MCF 10A (cell line): ENCODE measurements at regions not wholly inside any gene's neighbourhood (a gene's known extent, or its start where the extent isn't known, plus 50 kb on each side); places are given as distances from the start of the nearest gene placed in this dataset.
A peak's percentile ranks its signal among the peaks of the same experiment; 100 is the strongest.

ENCODE experiments used
- BruUV-seq: library from RNA; stranded (reverse); fragments of 400-500 nt; replicated peaks from 2 replicates; lab custom pipeline; 2021; lab: Mats Ljungman, UMichigan
- CTCF ChIA-PET: fragments of 300-600 bp; sonication (Branson Sonifier 250); formaldehyde crosslinking; extraction: SDS; loops from one replicate; lab custom pipeline; 2021; ENCODE audit warnings: antibody characterized with exemption, inconsistent platforms; lab: Yijun Ruan, JAX
- POLR2A ChIA-PET: fragments of 300-600, 350-650 bp; sonication (Branson Sonifier 250); formaldehyde crosslinking; extraction: SDS; loops from one replicate; lab custom pipeline; 2020; ENCODE audit warnings: antibody characterized with exemption, inconsistent platforms; lab: Yijun Ruan, JAX
- DNase-seq: peaks from one replicate; pipeline ENCODE4 v3.0.0-alpha.2; 2018; ENCODE audit not compliant: unreplicated experiment
- H3K27ac Mint-ChIP-seq: one replicate; pipeline ENCODE4 v1.8.0; 2022; ENCODE audit warnings: mild to moderate bottlenecking, low read depth, mixed read lengths; ENCODE audit not compliant: unreplicated experiment
- H3K27me3 Mint-ChIP-seq: one replicate; pipeline ENCODE4 v1.8.0; 2022; ENCODE audit warnings: mixed read lengths; ENCODE audit not compliant: insufficient read depth, unreplicated experiment
- H3K36me3 Mint-ChIP-seq: one replicate; pipeline ENCODE4 v1.8.0; 2022; ENCODE audit warnings: mild to moderate bottlenecking, moderate library complexity, mixed read lengths; ENCODE audit not compliant: insufficient read depth, unreplicated experiment
- H3K4me1 Mint-ChIP-seq: one replicate; pipeline ENCODE4 v1.8.0; 2022; ENCODE audit warnings: mixed read lengths; ENCODE audit not compliant: insufficient read depth, unreplicated experiment
- H3K4me3 Mint-ChIP-seq: one replicate; pipeline ENCODE4 v1.8.0; 2022; ENCODE audit warnings: mild to moderate bottlenecking, moderate library complexity, mixed read lengths; ENCODE audit not compliant: unreplicated experiment
- H3K9me3 Mint-ChIP-seq: one replicate; pipeline ENCODE4 v1.8.0; 2022; ENCODE audit warnings: mixed read lengths; ENCODE audit not compliant: unreplicated experiment
- intact Hi-C: fragments of 100-400 bp; cut with micrococcal nuclease; formaldehyde crosslinking; loops from 2 replicates; pipeline ENCODE4 v1.14.1; 2022
- TF ChIP-seq, protein P1 (sequence below): fragments of 200-600 bp; IDR thresholded peaks from one replicate; pipeline ENCODE4 v1.8.0; 2022; ENCODE audit warnings: antibody characterized with exemption, mild to moderate bottlenecking; ENCODE audit not compliant: unreplicated experiment

DNA sequence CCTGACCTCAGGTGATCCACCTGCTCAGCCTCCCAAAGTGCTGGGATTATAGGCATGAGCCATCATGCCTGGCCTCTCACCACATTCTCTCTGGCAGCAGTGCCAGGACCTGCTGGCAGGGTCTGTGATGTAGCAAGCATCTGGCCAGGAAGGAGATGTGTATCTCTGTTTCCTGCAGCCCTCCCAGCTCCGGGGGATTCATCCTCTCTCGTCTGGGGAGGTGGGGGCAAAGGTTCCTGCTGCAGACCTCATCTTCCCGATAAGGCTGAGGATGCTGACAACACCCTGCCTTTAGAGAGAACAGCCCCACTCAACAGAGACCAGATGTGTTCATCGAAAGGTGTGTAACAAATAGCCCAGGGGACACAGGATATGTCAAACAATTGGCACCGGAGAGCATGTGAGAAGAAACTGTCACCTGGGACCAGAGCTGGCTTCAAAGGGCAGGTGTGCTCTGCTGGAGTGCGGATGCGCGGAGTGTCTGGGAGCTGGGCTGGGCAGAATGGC lies 54.8 kb upstream of the SEC14L1 start:
- no peak for DNase-seq
- no peaks in the 10 kb centered on the region for H3K27me3 Mint-ChIP-seq
- no peaks in the 10 kb centered on the region for H3K9me3 Mint-ChIP-seq
- peaks cover 25% of the 10 kb centered on the region for H3K36me3 Mint-ChIP-seq
- BruUV-seq: no TSS peak
- peaks cover 17% of the 10 kb centered on the region for H3K4me1 Mint-ChIP-seq
- CTCF ChIA-PET: interaction anchor here (0.5 to 4.0 kb wide), 16 partner anchors 11 to 344 kb away, joined by 3 to 38 read pairs (median 4); no protein-coding TSS in a partner anchor
- TF ChIP-seq, protein P1, sequence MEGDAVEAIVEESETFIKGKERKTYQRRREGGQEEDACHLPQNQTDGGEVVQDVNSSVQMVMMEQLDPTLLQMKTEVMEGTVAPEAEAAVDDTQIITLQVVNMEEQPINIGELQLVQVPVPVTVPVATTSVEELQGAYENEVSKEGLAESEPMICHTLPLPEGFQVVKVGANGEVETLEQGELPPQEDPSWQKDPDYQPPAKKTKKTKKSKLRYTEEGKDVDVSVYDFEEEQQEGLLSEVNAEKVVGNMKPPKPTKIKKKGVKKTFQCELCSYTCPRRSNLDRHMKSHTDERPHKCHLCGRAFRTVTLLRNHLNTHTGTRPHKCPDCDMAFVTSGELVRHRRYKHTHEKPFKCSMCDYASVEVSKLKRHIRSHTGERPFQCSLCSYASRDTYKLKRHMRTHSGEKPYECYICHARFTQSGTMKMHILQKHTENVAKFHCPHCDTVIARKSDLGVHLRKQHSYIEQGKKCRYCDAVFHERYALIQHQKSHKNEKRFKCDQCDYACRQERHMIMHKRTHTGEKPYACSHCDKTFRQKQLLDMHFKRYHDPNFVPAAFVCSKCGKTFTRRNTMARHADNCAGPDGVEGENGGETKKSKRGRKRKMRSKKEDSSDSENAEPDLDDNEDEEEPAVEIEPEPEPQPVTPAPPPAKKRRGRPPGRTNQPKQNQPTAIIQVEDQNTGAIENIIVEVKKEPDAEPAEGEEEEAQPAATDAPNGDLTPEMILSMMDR: no peak
- H3K27ac Mint-ChIP-seq: no peak overlapping the region
- intact Hi-C loops: loop anchor here (1.0 to 2.0 kb wide), 2 partner anchors 55 to 161 kb away; partner anchors contain the start of gene SEC14L1
- no peak overlapping the region for H3K4me3 Mint-ChIP-seq
- POLR2A ChIA-PET: interaction anchor here (1.0 to 1.5 kb wide), 3 partner anchors 38 to 214 kb away, joined by 3 to 10 read pairs (median 6); no protein-coding TSS in a partner anchor

DNA sequence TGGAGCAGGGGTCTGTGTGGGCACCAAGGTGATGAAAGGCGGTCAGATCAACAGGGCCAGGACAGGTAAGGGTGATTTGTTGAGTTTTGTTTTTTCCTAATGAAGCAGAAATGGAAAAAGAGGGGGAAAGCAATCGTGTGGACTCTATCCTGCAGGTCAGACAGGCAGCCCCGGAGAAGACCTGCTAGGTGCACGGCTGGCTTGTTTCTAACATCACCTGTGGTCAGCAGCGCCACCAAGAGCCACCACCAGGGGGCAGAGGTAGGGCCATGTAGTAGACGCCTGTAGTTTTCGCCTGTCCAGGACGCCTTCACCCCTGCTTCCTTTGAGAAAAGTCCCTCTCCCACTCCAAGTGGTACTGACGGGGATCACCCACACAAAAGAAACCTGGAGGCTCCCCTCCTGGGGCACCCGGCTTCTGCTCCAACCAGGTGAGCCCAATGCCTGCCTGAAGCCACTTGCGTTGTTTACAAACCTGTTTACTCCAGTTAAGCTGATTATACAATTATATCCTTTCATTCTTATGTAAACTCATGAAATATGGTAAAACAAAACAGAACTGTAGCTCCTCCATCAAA lies 54.2 kb upstream of the SEC14L1 start:
- Mint-ChIP-seq H3K27ac (no peak overlapping the region), H3K4me1 (peaks cover 17% of the 10 kb centered on the region), H3K36me3 (peaks cover 30% of the 10 kb centered on the region), H3K27me3 (no peaks in the 10 kb centered on the region), H3K4me3 (no peak overlapping the region), H3K9me3 (no peaks in the 10 kb centered on the region)
- TF ChIP-seq, protein P1: peak; percentile 83
- peak; percentile 82 for DNase-seq
- ChIA-PET CTCF (interaction anchor here (0.6 to 4.0 kb wide), 31 partner anchors 8 to 401 kb away, joined by 3 to 38 read pairs (median 4); no protein-coding TSS in a partner anchor), POLR2A (interaction anchor here (0.7 to 2.9 kb wide), 8 partner anchors 36 to 237 kb away, joined by 3 to 23 read pairs (median 3); no protein-coding TSS in a partner anchor)
- intact Hi-C loops: loop anchor here (1.0 to 2.0 kb wide), 2 partner anchors 54 to 161 kb away; partner anchors contain the start of gene SEC14L1
- BruUV-seq: no TSS peak

DNA sequence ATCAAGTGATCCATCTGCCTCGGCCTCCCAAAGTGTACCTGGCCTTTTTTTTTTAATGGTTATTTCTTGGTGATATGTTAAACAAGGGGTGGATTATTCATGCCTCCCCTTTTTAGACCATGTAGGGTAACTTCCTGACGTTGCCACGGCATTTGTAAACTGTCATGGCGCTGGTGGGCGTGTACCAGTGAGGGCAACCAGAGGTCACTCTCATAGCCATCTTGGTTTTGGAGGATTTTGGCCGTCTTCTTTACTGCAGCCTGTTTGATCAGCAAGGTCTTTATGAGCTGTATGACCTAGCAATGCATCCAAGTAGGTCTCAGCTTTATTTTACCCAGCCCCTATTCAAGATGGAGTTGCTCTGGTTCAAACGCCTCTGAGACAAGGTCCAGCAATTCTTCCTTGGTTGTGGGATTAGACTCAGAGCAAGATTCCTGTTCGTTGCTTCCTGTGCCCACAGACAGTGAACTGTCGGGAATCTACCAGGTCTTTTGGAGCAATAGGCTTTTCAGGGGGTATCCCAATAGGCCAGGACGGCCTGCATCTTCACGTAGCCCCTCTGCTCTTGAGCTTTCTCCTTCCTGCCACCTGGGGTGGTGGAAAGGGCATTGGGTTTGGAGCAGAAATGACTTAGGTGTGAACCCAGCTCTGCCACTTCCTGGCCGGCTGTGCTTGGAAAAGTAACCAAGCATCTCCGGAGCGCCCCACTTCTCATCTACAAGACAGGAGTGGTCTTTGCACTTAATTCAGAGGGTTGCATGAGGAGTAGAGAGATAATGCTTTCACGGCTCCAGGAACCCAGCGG lies 52.9 kb upstream of the SEC14L1 start:
- peaks cover 44% of the 10 kb centered on the region for H3K36me3 Mint-ChIP-seq
- TF ChIP-seq, protein P1: no peak
- H3K9me3 Mint-ChIP-seq: no peaks in the 10 kb centered on the region
- peak overlapping the region; percentile 99 for H3K27ac Mint-ChIP-seq
- peak overlapping the region; percentile 97 for H3K4me3 Mint-ChIP-seq
- DNase-seq: no peak
- POLR2A ChIA-PET: interaction anchor here (0.6 to 2.9 kb wide), 29 partner anchors 11 to 390 kb away, joined by 3 to 23 read pairs (median 4); partner anchors contain the start of genes JMJD6, METTL23 and SEC14L1
- BruUV-seq: no TSS peak
- H3K4me1 Mint-ChIP-seq: peaks cover 17% of the 10 kb centered on the region
- H3K27me3 Mint-ChIP-seq: no peaks in the 10 kb centered on the region
- intact Hi-C loops: loop anchor here (2.0 kb wide), 1 partner anchor 53 kb away; the partner anchor contains the start of gene SEC14L1
- CTCF ChIA-PET: interaction anchor here (0.7 to 4.0 kb wide), 13 partner anchors 15 to 169 kb away, joined by 3 to 38 read pairs (median 4); no protein-coding TSS in a partner anchor
